ENCODE measurements at regions not wholly inside any gene's neighbourhood (a gene's known extent, or its start where the extent isn't known, plus 50 kb on each side); places are given as distances from the start of the nearest gene placed in this dataset.

- TF ChIP-seq, protein P1, sequence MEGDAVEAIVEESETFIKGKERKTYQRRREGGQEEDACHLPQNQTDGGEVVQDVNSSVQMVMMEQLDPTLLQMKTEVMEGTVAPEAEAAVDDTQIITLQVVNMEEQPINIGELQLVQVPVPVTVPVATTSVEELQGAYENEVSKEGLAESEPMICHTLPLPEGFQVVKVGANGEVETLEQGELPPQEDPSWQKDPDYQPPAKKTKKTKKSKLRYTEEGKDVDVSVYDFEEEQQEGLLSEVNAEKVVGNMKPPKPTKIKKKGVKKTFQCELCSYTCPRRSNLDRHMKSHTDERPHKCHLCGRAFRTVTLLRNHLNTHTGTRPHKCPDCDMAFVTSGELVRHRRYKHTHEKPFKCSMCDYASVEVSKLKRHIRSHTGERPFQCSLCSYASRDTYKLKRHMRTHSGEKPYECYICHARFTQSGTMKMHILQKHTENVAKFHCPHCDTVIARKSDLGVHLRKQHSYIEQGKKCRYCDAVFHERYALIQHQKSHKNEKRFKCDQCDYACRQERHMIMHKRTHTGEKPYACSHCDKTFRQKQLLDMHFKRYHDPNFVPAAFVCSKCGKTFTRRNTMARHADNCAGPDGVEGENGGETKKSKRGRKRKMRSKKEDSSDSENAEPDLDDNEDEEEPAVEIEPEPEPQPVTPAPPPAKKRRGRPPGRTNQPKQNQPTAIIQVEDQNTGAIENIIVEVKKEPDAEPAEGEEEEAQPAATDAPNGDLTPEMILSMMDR (IDR thresholded peaks at IDR 0.05) = no peak
- no peak for TF ChIP-seq POLR2A (IDR thresholded peaks at IDR 0.05)
Measured at GRCh38 chr17:34068571-34068970, 186.5 kb upstream of the CCL2 start.

Measured in testis (tissue), 2 donors.